ENCODE measurements at regions not wholly inside any gene's neighbourhood (a gene's known extent, or its start where the extent isn't known, plus 50 kb on each side); places are given as distances from the start of the nearest gene placed in this dataset.

- no peak for DNase-seq (ENCODE audit: low read depth)
- no peak for TF ChIP-seq MAX (IDR thresholded peaks at IDR 0.05; ENCODE audit: low read depth, low read length)
- no peak for TF ChIP-seq CTCF (IDR thresholded peaks at IDR 0.05; ENCODE audit: low read depth, low read length)
- no peak for TF ChIP-seq MYC (IDR thresholded peaks at IDR 0.05; ENCODE audit: low read depth, low read length)
- no peak for TF ChIP-seq POLR2A (IDR thresholded peaks at IDR 0.05; ENCODE audit: extremely low read depth, insufficient read length)
- H3K4me3 ChIP-seq (ENCODE audit: low read depth, low read length), result no peak overlapping the region
Observed at GRCh38 chr6:8243475-8243874, 141.1 kb upstream of the EEF1E1 start.

- H3K4me3 ChIP-seq (ENCODE audit: low read depth, low read length), result no peak overlapping the region
- DNase-seq (ENCODE audit: low read depth), result no peak
- TF ChIP-seq CTCF (IDR thresholded peaks at IDR 0.05; ENCODE audit: low read depth, low read length) (no peak), MYC (IDR thresholded peaks at IDR 0.05; ENCODE audit: low read depth, low read length) (no peak), POLR2A (IDR thresholded peaks at IDR 0.05; ENCODE audit: extremely low read depth, insufficient read length) (no peak), MAX (IDR thresholded peaks at IDR 0.05; ENCODE audit: low read depth, low read length) (no peak)
Observed at GRCh38 chr6:8242885-8243284, 140.5 kb upstream of the EEF1E1 start.

GRCh38 chr6:8240301-8240700 is 138.0 kb upstream of the EEF1E1 start:
- no peak for DNase-seq (ENCODE audit: low read depth)
- no peak overlapping the region for H3K4me3 ChIP-seq (ENCODE audit: low read depth, low read length)
- TF ChIP-seq CTCF (IDR thresholded peaks at IDR 0.05; ENCODE audit: low read depth, low read length), result no peak
- TF ChIP-seq POLR2A (IDR thresholded peaks at IDR 0.05; ENCODE audit: extremely low read depth, insufficient read length), result no peak
- no peak for TF ChIP-seq MYC (IDR thresholded peaks at IDR 0.05; ENCODE audit: low read depth, low read length)
- no peak for TF ChIP-seq MAX (IDR thresholded peaks at IDR 0.05; ENCODE audit: low read depth, low read length)

GRCh38 chr6:8238773-8239683 is 136.7 kb upstream of the EEF1E1 start:
- no peak overlapping the region for H3K4me3 ChIP-seq (ENCODE audit: low read depth, low read length)
- DNase-seq (ENCODE audit: low read depth), result no peak
- TF ChIP-seq MAX (IDR thresholded peaks at IDR 0.05; ENCODE audit: low read depth, low read length), result no peak

- no peak for TF ChIP-seq CTCF (IDR thresholded peaks at IDR 0.05; ENCODE audit: low read depth, low read length)
- H3K4me3 ChIP-seq (ENCODE audit: low read depth, low read length), result no peak overlapping the region
- DNase-seq (ENCODE audit: low read depth), result no peak
Observed at GRCh38 chr6:8237668-8238067, 135.3 kb upstream of the EEF1E1 start.

- H3K4me3 ChIP-seq (ENCODE audit: low read depth, low read length), result no peak overlapping the region
- DNase-seq (ENCODE audit: low read depth), result no peak
- TF ChIP-seq CTCF (IDR thresholded peaks at IDR 0.05; ENCODE audit: low read depth, low read length) (no peak), MAX (IDR thresholded peaks at IDR 0.05; ENCODE audit: low read depth, low read length) (no peak), MYC (IDR thresholded peaks at IDR 0.05; ENCODE audit: low read depth, low read length) (no peak), POLR2A (IDR thresholded peaks at IDR 0.05; ENCODE audit: extremely low read depth, insufficient read length) (no peak)
Observed at GRCh38 chr6:8236956-8237355, 134.6 kb upstream of the EEF1E1 start.
